Mucosa of descending colon (tissue), 3 donors: ENCODE measurements at regions not wholly inside any gene's neighbourhood (a gene's known extent, or its start where the extent isn't known, plus 50 kb on each side); places are given as distances from the start of the nearest gene placed in this dataset.

Experiments
- ATAC-seq: fragments of 200-7000 bp; cut with Tn5 transposase; one replicate; pipeline ENCODE4 v1.9.1; 2020; ENCODE audit warnings: mild to moderate bottlenecking, moderate library complexity
- DNase-seq, 3 donors: peaks; one replicate each; pipeline ENCODE4 v3.0.0-alpha.2; 2020
- H3K36me3 ChIP-seq: fragments of 200-600 bp; one replicate; pipeline ENCODE4 v1.8.0; 2021; ENCODE audit warnings: low read depth, mild to moderate bottlenecking
- H3K4me1 ChIP-seq: fragments of 200-600 bp; one replicate; pipeline ENCODE4 v1.8.0; 2021; ENCODE audit warnings: low read depth, mild to moderate bottlenecking
- H3K4me3 ChIP-seq: fragments of 200-600 bp; one replicate; pipeline ENCODE4 v1.8.0; 2021; ENCODE audit warnings: mild to moderate bottlenecking
- H3K9me3 ChIP-seq: fragments of 200-600 bp; one replicate; pipeline ENCODE4 v1.8.0; 2021; ENCODE audit warnings: mild to moderate bottlenecking
- intact Hi-C, 2 donors: fragments of 100-400 bp; cut with DNase I in 1 of 2; cut with micrococcal nuclease in 1 of 2; formaldehyde crosslinking; loops; one replicate each; pipeline versions ENCODE4 v1.11.0 to v1.11.1; 2022; cut with DNase I, micrococcal nuclease
- TF ChIP-seq, protein P1 (sequence below): fragments of 200-600 bp; IDR thresholded peaks from one replicate; pipeline ENCODE4 v1.8.0; 2022; ENCODE audit warnings: antibody characterized with exemption, mild to moderate bottlenecking
- donor health status: DM: no; HTN: no; CAD: no; lungs with moderate emphysema.
- donor health status: DM: no; HTN: no; CAD: no.
- donor health status: DM: no; HTN: yes; CAD: no.

DNA sequence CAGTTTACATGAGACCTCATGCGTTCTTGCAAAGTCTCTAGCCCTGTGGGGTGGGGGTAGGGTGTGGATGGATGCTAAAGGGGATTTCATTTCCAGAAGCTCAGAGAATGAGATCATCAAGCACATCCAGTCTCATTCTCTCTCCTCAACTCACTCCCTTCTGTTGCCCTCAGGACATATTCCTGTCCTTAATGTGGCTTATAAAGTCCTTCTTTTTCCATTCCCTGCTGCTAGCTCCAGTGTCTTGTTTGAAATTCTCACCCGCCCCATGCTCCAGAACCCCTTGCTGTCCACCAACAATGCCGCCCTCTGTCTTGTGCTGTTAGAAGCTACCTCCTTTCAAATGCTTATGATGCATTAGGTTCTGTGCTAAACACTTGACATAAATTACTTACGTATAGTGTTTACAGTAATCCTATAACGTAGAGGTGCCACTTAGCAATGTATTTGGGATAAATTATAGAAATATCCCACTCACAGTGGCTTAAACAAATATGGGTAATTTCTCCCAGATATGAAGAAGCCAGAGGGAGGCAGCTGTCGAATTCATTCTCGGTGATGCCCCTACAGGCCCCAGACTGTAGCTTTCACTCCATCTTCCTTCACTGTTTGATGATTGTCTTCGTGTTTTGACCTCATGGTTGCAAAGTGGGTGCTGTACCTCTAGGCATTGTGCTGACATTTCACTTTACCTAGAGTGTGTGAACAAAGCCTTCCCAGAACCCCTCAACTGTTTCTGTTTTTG is 273.1 kb upstream of the TBL1XR1 start:
- Histone ChIP-seq H3K36me3 (no peaks in the 10 kb centered on the region), H3K9me3 (no peaks in the 10 kb centered on the region), H3K4me1 (peaks cover 3% of the 10 kb centered on the region), H3K4me3 (no peak overlapping the region)
- ATAC-seq (peak; percentile 13), DNase-seq (no peak)
- TF ChIP-seq, protein P1, sequence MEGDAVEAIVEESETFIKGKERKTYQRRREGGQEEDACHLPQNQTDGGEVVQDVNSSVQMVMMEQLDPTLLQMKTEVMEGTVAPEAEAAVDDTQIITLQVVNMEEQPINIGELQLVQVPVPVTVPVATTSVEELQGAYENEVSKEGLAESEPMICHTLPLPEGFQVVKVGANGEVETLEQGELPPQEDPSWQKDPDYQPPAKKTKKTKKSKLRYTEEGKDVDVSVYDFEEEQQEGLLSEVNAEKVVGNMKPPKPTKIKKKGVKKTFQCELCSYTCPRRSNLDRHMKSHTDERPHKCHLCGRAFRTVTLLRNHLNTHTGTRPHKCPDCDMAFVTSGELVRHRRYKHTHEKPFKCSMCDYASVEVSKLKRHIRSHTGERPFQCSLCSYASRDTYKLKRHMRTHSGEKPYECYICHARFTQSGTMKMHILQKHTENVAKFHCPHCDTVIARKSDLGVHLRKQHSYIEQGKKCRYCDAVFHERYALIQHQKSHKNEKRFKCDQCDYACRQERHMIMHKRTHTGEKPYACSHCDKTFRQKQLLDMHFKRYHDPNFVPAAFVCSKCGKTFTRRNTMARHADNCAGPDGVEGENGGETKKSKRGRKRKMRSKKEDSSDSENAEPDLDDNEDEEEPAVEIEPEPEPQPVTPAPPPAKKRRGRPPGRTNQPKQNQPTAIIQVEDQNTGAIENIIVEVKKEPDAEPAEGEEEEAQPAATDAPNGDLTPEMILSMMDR: no peak
- intact Hi-C loops: no loop called here

DNA sequence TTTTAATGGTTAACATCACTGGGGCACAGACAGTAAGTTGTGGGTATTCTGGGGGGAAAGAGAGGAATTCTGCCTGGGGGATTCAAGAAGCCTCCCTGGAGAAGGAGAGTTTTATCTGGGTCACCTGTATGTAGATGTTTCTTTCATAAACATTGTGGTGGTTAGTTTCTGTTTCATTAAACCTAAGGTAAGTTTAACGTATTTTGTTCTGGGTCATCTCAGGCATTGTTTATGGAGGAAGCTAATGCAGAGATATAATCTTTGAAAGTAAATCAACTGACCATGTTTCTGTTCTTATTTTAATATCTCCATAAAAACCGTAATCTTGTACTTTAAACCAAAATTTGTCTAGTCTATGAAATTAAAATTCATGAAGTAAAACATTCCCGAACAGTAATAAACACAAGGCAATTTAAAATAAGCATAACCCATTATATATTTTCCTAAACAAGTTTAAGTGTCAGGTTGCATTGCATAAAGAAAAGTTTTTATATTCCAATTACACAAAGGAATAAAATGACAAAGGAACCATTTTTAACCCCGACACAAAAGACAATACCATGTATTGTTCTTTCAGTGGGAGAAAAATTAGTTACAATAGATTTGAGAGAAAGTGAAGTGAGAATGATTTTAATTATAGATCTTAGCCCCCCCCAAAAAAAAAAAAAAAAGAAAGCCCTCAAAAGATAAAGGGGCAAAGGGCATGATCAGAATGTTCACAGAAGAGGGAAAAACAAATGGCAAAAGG is 274.6 kb upstream of the TBL1XR1 start:
- H3K4me3 ChIP-seq: no peak overlapping the region
- peaks cover 2% of the 10 kb centered on the region for H3K4me1 ChIP-seq
- no peaks in the 10 kb centered on the region for H3K9me3 ChIP-seq
- H3K36me3 ChIP-seq: no peaks in the 10 kb centered on the region
- DNase-seq (no peak), ATAC-seq (no peak)
- intact Hi-C loops: no loop called here
- TF ChIP-seq, protein P1: no peak

DNA sequence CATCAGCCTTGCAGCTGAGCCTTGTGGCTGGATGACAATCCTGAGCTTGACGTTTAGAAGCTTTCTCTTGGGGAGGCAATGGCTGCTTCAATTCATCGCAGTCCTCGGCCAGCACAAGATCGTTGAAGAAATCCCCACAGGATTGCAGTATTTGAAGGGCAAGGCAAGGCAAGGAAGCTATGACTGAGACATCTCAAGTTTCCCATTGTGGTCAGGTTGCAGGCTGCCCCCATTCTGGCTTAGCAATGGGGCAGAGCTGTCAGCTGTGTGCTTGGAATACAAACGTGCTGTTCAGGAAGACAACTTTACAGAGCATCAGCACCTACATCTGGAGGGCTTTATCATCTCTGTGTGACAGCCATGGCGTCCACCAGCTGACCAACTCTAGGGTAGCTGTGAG is 275.9 kb upstream of the TBL1XR1 start:
- H3K36me3 ChIP-seq: no peaks in the 10 kb centered on the region
- TF ChIP-seq, protein P1: no peak
- DNase-seq: no peak
- no peak for ATAC-seq
- H3K4me3 ChIP-seq: no peak overlapping the region
- peaks cover 1% of the 10 kb centered on the region for H3K4me1 ChIP-seq
- no peaks in the 10 kb centered on the region for H3K9me3 ChIP-seq
- intact Hi-C loops: no loop called here

DNA sequence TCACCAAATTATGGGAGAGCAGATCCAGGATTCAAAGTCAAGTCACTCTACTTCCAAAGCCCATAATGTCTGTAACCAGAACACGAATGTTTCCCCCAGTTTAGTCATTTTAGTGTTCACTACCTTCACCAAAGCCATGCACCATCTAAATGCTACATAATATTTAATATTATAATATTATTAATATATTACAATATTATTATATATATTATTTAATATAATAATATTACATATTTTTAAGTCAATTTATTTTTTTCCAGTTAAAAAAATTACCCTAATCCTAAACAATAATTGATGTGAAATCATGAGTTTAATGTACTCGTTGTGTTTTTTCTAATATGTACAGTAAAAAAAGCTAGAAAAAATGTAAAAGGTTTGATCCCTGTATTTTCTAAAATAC is 276.6 kb upstream of the TBL1XR1 start:
- H3K4me1 ChIP-seq: peaks cover 7% of the 10 kb centered on the region
- no peak for ATAC-seq

DNA sequence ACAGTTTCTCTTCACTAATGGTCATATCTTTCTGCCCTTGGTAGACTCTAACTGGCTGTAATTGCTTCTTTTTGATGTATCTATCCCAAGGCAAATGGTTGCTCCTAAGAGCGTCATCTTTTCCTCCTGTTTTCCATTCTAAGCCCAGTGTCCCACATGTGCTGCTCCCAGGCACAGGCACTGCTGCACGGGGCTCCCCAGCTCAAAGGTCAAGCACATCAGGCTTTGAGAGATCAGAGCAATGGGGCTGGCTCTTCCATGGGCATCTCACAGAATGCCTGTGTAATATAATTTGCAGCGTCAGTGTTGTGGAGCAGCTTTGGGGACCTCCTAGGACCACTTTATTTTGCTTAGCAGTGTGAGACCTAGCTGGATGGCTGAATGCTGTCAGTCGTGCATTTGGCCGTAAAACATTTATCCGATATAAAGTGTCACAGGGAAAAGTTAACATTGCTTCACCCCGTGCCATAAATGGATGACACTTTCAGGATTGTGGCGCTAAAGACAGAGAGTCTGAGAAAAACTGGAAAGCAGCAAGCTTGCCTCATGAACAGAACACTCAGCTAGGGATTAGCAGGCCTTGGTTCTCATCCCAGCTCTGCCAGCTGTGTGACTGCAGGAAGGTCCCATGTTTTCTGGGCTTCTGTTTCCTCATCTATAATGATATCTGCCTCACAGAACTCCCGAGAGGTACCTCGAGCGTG is 277.5 kb upstream of the TBL1XR1 start:
- intact Hi-C loops: no loop called here
- TF ChIP-seq, protein P1: no peak
- Histone ChIP-seq H3K36me3 (no peaks in the 10 kb centered on the region), H3K4me3 (no peak overlapping the region), H3K4me1 (peaks cover 9% of the 10 kb centered on the region), H3K9me3 (no peaks in the 10 kb centered on the region)
- ATAC-seq: no peak
- no peak for DNase-seq

More for the DNA sequence above, 276.6 kb upstream of the TBL1XR1 start:
- Histone ChIP-seq H3K9me3 (no peaks in the 10 kb centered on the region), H3K4me3 (no peak overlapping the region), H3K36me3 (no peaks in the 10 kb centered on the region)
- TF ChIP-seq, protein P1: no peak
- no peak for DNase-seq
- intact Hi-C loops: no loop called here
